ENCODE measurements at regions not wholly inside any gene's neighbourhood (a gene's known extent, or its start where the extent isn't known, plus 50 kb on each side); places are given as distances from the start of the nearest gene placed in this dataset.
A peak's percentile ranks its signal among the peaks of the same experiment; 100 is the strongest.
"Not testable (repeated sequence)": the region's sequence is repeated elsewhere in the genome, so short reads cannot be mapped to it uniquely, and the experiment has no call there.

GRCh38 chr2:95728878-95729596 lies 137.2 kb downstream of the TRIM43 start:
- DNase-seq, result peak; percentile 63

GRCh38 chr2:95729597-95729955 lies 137.8 kb downstream of the TRIM43 start:
- no peak for DNase-seq

- DNase-seq, result no peak
These were observed 139.0 kb downstream of the TRIM43 start for GRCh38 chr2:95730813-95731212.

GRCh38 chr2:95734976-95735890 lies 143.4 kb downstream of the TRIM43 start:
- DNase-seq, result no peak

GRCh38 chr2:95738301-95738700 lies 146.5 kb downstream of the TRIM43 start:
- no peak for DNase-seq

- peak; percentile 73 for DNase-seq
These were observed 160.3 kb downstream of the TRIM43 start for GRCh38 chr2:95752126-95752525.

GRCh38 chr2:95753812-95754211 lies 162.0 kb downstream of the TRIM43 start:
- DNase-seq, result not testable (repeated sequence)

GRCh38 chr2:95754213-95754612 lies 162.4 kb downstream of the TRIM43 start:
- DNase-seq, result not testable (repeated sequence)

GRCh38 chr2:95754819-95755563 lies 163.2 kb downstream of the TRIM43 start:
- not testable (repeated sequence) for DNase-seq

- peak; percentile 12 for DNase-seq
These were observed 164.3 kb downstream of the TRIM43 start for GRCh38 chr2:95755956-95756669.

GRCh38 chr2:95757988-95758387 lies 166.2 kb downstream of the TRIM43 start:
- DNase-seq, result no peak

- no peak for DNase-seq
These were observed 167.9 kb downstream of the TRIM43 start for GRCh38 chr2:95759481-95760246.

GRCh38 chr2:95760806-95761525 lies 169.2 kb downstream of the TRIM43 start:
- no peak for DNase-seq

- DNase-seq, result no peak
These were observed 169.8 kb downstream of the TRIM43 start for GRCh38 chr2:95761556-95761955.

GRCh38 chr2:95762023-95763021 lies 170.5 kb downstream of the TRIM43 start:
- DNase-seq, result not testable (repeated sequence)

GRCh38 chr2:95763074-95763473 lies 171.3 kb downstream of the TRIM43 start:
- DNase-seq, result not testable (repeated sequence)

GRCh38 chr2:95764966-95765365 lies 173.2 kb downstream of the TRIM43 start:
- DNase-seq, result not testable (repeated sequence)

GRCh38 chr2:95765925-95766910 lies 174.4 kb downstream of the TRIM43 start:
- not testable (repeated sequence) for DNase-seq

Data from NCI-H1105 treated with DMSO at 0.1 percent for 48 hours (cell line).